Osteocyte (in vitro differentiated cells): ENCODE measurements at regions not wholly inside any gene's neighbourhood (a gene's known extent, or its start where the extent isn't known, plus 50 kb on each side); places are given as distances from the start of the nearest gene placed in this dataset.

ENCODE experiments used
- DNase-seq: peaks from one replicate; pipeline ENCODE4 v3.0.0; 2021; ENCODE audit warnings: mixed read lengths; ENCODE audit not compliant: unreplicated experiment; ENCODE audit errors: extremely low spot score
- H3K27ac Mint-ChIP-seq: one replicate; pipeline ENCODE4 v1.8.0; 2021; ENCODE audit warnings: mild to moderate bottlenecking, mixed read lengths; ENCODE audit not compliant: unreplicated experiment
- H3K27me3 Mint-ChIP-seq: one replicate; pipeline ENCODE4 v1.8.0; 2021; ENCODE audit warnings: mixed read lengths; ENCODE audit not compliant: unreplicated experiment
- H3K36me3 Mint-ChIP-seq: one replicate; pipeline ENCODE4 v1.8.0; 2021; ENCODE audit warnings: mixed read lengths; ENCODE audit not compliant: unreplicated experiment
- H3K4me1 Mint-ChIP-seq: one replicate; pipeline ENCODE4 v1.8.0; 2021; ENCODE audit warnings: mixed read lengths; ENCODE audit not compliant: unreplicated experiment
- H3K4me3 Mint-ChIP-seq: one replicate; pipeline ENCODE4 v1.8.0; 2021; ENCODE audit warnings: mild to moderate bottlenecking, moderate library complexity, mixed read lengths; ENCODE audit not compliant: unreplicated experiment
- H3K9me3 Mint-ChIP-seq: one replicate; pipeline ENCODE4 v1.8.0; 2021; ENCODE audit warnings: mixed read lengths; ENCODE audit not compliant: unreplicated experiment
- CTCF ChIP-seq: fragments of 200-600 bp; sonication (generic); IDR thresholded peaks from 2 replicates; pipeline ENCODE4 v1.5.0; 2021; ENCODE audit warnings: antibody characterized with exemption, mild to moderate bottlenecking, moderate library complexity

DNA sequence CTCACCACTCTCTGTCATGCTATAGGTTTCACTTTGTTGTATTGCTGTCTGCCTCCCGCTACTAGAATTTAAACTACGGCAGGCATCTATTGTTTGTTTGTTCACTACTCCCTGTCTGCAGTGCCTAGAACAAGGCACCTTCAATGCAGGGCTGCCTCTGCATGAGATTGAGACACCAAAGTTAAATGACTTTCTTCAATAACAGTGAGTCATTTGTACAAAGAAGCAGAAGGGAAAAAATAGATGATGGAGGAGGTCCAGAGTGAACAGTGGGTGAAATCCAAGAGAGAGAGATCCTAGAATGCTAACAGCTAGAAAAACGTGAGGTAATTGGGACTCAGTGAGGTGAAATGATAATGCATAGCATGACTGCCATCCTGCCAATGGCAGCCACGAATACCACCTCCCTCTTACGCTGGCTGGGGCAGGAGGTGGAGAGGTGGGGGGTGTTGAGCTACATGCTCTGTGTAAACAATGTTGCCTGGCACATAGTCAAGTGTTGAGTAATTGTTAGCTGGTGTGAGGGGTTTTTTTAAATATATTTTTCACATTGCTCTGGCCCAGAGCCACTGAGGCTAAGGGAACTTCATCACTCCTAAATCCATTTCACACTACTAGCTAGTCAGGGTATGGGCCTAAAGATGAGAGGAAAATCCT, 367.6 kb downstream of the RPS29 start:
- TF ChIP-seq CTCF: no peak
- no peak for DNase-seq
- Mint-ChIP-seq H3K27ac (no peak overlapping the region), H3K4me3 (no peak overlapping the region), H3K36me3 (no peaks in the 10 kb centered on the region), H3K4me1 (no peaks in the 10 kb centered on the region), H3K9me3 (no peaks in the 10 kb centered on the region), H3K27me3 (no peaks in the 10 kb centered on the region)

DNA sequence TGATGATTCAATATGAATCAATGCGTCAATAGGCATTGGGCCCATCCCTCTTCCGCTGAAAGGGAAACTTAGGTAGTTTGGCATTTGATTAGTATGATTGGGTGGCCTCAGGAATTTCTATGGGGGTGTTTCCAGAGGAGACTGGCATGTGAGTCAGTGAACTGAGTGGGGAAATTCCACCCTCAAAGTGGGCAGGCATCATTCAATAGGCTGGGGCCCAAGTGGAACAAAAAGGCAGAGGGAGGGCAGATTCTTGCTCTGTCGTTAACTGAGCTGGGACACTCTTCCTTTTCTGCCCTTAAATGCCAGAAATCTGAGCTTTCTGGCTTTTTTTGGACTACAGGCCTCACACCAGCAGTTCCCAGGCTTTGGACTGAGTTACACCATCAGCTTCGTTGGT, 373.5 kb downstream of the RPS29 start:
- no peak for TF ChIP-seq CTCF
- Mint-ChIP-seq H3K4me1 (no peaks in the 10 kb centered on the region), H3K27me3 (no peaks in the 10 kb centered on the region), H3K36me3 (no peaks in the 10 kb centered on the region), H3K27ac (no peak overlapping the region), H3K4me3 (no peak overlapping the region), H3K9me3 (no peaks in the 10 kb centered on the region)
- DNase-seq: no peak

GRCh38 chr14:49209416-49209815, 376.8 kb downstream of the RPS29 start:
- Mint-ChIP-seq H3K27me3 (no peaks in the 10 kb centered on the region), H3K4me1 (no peaks in the 10 kb centered on the region), H3K36me3 (no peaks in the 10 kb centered on the region), H3K27ac (no peak overlapping the region), H3K9me3 (no peaks in the 10 kb centered on the region), H3K4me3 (no peak overlapping the region)
- no peak for DNase-seq
- TF ChIP-seq CTCF: no peak

DNA sequence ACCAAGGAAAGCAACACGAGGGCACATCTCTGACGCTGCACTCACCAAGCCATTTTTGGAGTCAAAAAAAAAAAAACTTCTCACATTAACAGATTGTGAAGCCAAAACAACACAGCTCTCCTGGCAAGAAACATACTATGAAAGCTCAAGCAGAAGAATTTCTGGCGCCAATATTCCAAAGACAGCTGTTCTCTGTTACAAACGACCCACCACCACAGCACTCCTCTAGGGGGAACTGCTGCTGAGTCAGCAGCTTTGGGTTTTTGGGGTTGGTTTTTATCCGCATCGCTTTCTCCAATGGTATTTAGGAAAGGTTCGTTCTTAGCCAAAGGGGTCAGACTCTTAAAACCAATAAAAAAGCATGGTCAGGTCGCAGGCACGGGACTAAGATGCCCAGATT, 379.4 kb downstream of the RPS29 start:
- H3K27ac Mint-ChIP-seq: no peak overlapping the region
- H3K27me3 Mint-ChIP-seq: no peaks in the 10 kb centered on the region
- H3K36me3 Mint-ChIP-seq: no peaks in the 10 kb centered on the region
- H3K4me3 Mint-ChIP-seq: no peak overlapping the region
- no peak for DNase-seq
- H3K9me3 Mint-ChIP-seq: no peaks in the 10 kb centered on the region
- H3K4me1 Mint-ChIP-seq: no peaks in the 10 kb centered on the region
- TF ChIP-seq CTCF: no peak

DNA sequence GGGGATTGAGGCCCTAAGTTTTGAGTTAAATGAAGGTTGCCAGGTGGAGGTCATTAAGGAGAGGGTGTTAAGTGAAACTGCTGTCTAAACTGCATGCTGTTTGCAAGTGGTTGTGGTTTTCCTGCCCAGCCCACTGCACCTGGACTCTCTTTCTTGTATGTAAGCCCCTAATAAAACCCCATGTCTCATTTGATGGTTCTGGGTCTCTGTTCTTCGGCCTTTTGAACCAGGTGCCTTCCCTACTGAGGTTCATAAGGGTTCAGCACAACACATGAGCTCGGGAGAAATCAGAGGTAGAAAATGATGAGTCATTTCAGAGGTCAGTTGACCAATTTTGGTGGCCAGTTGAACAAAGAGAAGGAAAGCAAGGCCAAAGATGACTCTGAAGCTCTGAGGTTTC, 382.5 kb downstream of the RPS29 start:
- H3K4me1 Mint-ChIP-seq: no peaks in the 10 kb centered on the region
- H3K4me3 Mint-ChIP-seq: no peak overlapping the region
- no peak overlapping the region for H3K27ac Mint-ChIP-seq
- H3K9me3 Mint-ChIP-seq: no peaks in the 10 kb centered on the region
- no peak for DNase-seq
- TF ChIP-seq CTCF: no peak
- no peaks in the 10 kb centered on the region for H3K36me3 Mint-ChIP-seq
- H3K27me3 Mint-ChIP-seq: no peaks in the 10 kb centered on the region
